A172 (cell line): ENCODE measurements at regions not wholly inside any gene's neighbourhood (a gene's known extent, or its start where the extent isn't known, plus 50 kb on each side); places are given as distances from the start of the nearest gene placed in this dataset.

Source experiments
- DNase-seq: peaks from one replicate; pipeline ENCODE4 v3.0.0-alpha.2; 2015; ENCODE audit warnings: low spot score

DNA sequence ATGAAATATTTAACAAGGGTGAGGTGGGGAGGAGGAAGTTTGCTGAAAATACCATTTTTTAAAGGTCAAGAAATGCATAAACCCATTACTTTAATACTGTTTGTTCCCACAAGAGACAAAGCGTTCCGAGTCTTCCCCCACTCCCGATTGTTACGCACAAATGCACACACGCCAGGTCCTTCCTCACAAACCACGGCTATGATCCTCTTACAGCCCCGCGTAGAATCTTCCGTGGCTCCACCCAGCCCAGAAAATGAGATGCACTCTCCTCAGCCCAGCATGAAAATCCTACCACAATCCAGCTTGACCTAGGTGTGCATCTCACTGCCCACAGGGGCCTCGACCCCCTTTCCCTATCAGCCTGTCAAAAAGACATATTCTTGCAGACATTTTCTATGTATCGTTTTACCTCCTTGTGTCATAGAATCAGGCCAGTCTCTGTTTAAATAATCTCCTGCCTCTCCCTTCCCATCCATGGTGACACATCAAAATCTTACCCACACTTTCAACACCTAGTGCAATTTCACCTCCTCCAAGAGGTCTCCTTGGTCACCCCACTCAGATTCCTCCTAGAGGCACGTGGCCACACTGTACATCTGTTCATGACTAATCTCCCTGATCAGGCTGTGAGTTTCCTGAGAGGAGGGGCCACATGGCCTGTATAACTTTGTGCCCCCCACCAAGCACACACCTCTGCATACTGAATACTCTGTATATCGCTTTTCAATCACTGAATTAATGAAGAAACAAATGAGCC is 491.0 kb upstream of the KLHL29 start:
- no peak for DNase-seq

- DNase-seq: no peak
These were observed 490.2 kb upstream of the KLHL29 start for GRCh38 chr2:22894761-22895160.

DNA sequence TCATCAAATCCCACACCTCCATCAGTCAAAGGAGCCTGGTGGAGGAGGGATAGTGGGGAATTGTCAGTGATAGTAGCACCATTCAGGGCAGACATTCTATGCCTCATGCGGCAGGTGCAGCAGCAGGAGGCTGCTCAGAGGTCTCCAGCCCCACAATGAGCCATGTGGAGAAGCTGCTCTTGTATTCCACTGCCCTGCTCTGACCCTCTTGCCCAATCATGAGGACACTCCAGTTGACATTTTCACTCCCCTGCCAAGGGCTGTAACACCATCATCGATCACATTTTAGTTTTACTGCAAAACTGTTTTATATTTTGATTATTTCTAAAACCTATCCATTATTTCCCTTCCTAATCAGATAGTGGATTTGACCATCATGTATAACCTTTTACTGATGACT is 487.6 kb upstream of the KLHL29 start:
- DNase-seq: no peak

DNA sequence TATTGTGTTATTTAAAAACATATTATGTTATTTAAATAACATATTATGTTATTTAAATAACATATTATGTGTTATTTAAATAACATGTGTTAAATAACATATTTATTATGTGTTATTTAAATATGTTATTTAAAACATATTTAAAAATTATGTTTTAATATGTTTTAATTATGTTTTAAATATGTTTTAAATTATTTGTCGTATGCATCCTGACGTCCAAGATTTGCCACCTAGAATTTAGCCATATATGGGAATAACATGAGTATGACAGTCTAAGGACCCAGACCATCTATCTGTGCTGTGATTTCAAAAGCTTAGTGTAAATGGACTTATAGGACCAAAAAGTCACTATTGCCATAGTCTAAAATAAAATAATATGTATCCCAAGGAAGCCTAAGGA is 484.3 kb upstream of the KLHL29 start:
- no peak for DNase-seq

DNA sequence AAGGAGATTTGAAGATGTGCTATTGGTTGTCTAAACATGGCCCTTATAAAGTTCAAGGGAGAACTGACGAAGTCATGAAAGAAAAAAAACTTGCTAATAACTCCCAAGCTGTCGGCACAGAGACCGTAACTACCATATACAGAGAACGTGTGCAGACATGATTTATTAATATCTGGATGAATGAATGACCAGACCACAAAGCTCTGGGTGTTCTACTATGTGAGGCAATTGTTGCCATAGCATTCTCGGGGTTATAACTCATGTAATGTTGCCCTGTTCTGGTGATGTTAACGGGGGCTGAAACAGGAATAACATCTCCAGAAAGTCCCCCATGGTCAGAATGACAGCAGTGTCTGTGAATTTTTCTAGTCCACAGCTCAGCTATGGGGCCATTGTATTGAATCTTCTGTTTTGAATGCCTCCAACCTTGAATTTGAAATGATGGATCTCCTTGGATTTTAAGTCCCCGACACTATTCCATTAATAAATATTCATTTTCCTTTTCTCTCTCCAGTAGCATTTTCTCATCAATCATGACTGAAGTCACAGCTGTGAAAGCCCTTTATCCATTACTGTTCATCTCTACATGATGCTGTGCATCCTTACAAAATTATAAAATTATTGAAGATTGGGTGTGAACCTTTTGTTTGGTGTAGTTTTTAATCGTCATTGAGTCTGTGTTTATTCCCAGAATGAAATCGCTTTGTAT is 483.4 kb upstream of the KLHL29 start:
- DNase-seq: no peak

- DNase-seq: no peak
These were observed 482.8 kb upstream of the KLHL29 start for GRCh38 chr2:22902180-22902550.

DNA sequence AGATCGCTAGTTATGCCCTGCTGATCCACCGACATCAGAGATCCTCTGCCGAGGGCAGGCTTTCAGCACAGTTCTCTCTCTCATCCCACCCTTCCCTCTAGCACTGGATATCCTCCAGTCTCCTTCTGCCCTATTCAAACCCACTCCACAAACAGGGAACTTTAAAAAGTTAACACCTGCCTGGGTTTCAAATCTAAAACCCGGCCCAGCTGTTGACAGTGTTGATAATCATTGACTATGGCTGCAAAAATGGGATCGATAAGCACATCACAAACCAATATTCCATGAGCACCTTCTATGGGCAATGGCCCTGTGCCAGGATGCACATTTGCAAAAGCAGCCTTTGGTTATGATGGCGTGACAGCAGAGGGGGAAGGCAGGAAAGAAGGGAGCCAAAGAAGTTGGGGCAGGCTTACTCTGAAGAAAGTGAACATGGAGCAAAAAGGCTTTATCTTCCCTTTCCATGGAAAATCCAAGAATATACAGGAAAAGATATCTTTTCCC is 482.3 kb upstream of the KLHL29 start:
- DNase-seq: no peak

DNA sequence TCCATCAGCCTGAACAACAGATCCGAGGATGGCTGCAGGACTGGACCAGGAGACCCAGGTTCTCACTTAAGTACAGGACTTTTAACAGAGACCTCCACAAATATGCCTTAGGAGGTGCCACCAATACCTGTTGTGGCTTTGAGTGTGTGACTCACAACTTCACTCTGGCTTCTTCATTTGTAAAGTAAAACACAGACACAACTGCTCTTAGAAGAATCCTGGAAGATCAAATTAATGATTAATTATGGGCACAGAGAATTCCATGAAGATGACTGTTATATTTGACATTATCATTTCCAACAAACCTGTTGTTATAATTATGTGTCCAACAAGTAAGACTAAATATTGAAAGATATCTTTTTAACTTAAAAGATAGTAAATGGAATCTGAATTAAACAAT is 481.4 kb upstream of the KLHL29 start:
- no peak for DNase-seq

GRCh38 chr2:22904126-22904684 is 480.8 kb upstream of the KLHL29 start:
- DNase-seq: no peak

DNA sequence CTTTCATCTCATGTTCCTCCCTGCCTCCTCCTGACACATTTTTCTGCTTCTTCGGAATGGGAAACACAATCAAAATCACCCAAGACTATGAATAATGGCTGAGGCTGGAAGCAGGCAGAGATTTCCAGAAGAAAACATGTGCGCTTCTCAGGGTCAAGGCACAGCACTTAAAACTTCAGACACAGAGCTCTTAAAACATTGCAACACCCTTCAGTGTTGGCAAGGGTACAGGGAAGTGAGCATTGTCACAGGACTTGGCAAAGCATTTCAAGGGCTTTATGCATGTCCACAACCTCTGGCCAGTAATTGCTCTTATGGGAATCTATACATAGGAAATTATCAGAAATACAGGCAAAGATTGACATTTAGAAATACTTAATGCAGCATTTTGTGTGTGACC is 477.6 kb upstream of the KLHL29 start:
- no peak for DNase-seq

DNA sequence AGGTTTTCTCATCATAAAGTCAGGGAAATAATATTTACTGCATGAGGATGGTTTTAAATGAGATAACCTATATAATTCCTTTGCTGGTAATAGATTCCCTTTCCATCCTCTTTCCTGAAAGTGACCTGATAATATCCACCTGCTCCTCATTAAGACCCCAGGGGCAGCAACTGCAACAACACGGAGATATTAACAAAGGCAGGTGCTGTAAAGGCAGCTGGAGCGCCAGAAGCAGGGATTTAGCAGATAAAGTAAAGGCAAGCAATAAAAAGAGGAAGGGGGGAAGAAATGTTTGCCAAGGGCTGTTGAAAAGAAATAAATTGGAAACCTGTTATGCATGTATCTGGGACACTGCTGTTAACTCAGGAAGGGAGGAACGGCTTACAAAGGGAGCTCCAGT is 472.6 kb upstream of the KLHL29 start:
- DNase-seq: no peak

- DNase-seq: no peak
These were observed 455.0 kb upstream of the KLHL29 start for GRCh38 chr2:22929998-22930397.

GRCh38 chr2:22930781-22931180 is 454.2 kb upstream of the KLHL29 start:
- DNase-seq: no peak

GRCh38 chr2:22932288-22932687 is 452.7 kb upstream of the KLHL29 start:
- no peak for DNase-seq

DNA sequence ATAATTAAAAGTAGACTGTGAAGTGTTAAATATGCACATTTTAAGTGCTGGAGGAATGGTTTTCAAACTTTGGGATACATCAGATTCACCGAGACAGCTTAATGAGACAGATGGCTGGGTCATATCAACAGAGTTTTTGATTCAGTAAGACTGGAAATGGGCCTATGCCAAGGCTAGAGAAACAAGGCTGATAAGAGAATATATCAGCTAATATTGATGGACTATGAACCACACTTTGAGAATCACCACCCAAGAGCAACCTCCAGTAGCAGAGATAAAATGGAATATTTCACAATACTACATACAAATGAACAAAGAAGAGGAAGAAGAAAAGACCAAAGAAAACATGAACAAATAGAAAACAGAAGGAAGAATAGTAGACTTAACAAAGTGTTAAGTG is 450.2 kb upstream of the KLHL29 start:
- DNase-seq: no peak

DNA sequence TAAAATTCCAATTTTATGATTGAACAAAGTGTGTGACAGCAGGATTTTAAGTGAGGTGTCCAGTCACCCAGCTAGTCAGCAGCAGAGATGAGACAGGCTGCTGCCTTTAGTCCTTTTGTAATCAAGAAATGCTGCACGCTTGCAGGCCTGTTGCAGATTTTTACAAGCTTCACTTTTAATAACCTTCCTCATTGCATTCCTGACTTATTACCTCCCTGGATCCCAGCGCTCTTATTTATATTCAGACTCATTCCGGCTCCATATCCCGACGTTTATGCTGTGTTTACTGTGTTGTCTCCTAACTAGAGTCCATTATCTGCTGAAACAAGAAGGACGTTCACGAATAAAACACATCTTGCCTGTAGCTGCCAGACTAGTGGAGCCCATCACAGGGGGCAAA is 442.5 kb upstream of the KLHL29 start:
- no peak for DNase-seq

GRCh38 chr2:22944143-22944542 is 440.8 kb upstream of the KLHL29 start:
- DNase-seq: no peak

DNA sequence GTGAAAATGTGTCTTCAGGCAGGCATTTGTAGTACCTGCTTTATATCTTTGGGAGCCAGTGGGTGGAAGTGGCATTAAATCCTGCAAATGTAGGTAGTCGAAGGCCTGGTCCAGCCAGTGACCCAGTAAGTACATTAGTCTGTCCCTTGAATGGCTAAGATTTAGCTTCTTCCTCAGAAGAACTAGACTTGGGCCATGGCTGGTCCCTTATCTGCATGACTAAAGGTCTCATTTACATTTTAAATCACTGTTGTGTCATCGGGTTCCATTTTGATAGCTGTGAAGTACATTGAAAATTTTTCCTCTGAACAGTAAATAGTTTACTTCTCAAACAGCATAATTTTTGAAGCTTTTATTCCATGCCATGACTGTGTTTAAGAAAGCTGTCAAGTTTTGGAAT is 438.4 kb upstream of the KLHL29 start:
- DNase-seq: no peak

DNA sequence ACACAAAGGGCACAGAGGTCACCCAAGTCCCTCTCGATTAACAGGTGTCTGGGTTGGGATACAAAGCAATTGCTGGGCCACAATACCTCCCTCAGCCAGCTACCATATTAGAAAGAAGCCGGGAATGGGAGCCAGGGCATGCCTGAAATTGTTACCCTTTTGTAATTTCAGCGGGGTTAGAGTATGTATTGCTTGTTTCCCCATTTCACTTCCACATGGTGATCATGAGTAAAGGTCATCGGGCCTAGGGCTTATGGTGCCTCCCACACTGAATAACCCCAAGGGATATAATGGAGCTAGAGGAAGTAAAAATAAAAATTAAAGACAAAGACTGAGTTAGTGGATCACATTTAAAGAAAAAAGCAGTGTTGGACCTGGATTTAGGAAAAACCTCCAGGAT is 437.2 kb upstream of the KLHL29 start:
- no peak for DNase-seq

DNA sequence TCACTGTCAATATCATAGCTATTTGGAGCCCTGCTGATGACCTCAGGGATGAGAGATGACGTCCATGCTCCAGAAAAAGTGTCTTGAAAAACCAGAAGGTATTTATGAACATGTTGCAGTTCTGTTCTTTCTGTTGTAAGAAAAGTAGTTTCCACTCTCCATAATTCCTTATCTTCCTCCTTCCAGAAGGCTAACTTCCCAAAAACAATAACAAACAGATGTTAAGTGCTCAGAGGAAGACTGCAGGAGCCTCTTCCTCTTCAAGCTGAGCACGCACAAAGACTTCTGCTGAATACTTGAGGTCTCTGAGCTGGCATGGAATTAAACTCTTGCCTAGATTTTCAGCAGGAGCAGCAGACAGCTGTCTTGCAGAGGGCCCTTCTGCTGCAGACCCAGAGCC is 434.5 kb upstream of the KLHL29 start:
- no peak for DNase-seq

DNA sequence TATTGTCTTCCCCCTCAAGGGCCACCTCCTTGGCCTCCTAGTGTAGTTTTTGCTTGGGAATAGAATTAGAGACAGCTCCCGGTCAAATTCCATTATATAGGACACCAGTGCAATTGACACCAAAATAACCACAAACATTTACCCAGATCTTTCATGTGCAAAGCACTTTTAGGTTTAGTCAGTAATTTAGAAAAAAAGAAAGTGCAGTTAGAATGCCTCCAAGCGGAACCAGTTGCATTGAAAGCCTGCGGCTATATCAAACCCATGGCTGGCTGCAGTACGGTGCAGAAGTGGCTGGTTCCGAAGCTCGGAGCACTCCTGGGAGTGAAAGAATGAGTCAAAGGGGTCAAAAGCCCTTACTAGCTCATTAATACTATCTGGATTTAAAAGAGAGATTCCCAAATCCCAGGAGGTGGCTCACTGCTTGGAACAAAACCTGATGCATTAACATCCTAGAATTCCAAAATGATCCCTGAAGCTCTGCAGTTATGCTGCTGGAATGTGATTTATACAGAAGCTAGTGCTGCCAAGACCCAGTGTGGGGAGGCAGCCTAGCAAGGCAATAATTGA is 432.2 kb upstream of the KLHL29 start:
- no peak for DNase-seq

DNA sequence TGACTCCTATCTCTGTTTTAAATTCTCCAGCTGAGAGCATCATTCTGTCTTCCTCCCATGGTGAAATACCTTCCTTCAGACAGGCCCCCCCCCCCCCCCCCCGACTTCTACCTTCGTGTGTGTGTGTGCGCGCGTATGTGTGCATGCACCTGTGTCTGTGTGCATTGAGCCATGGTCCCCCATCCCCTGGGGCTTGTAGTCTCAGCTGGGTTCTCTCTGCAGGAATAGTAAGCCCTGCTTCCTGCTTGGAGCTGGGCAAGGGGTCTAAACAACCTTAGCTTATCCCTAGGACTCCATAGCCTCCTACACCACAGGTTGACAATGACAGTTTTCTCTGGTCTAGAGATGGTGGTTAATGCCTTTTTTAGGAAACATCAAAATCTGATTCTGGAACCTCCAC is 427.5 kb upstream of the KLHL29 start:
- no peak for DNase-seq

DNA sequence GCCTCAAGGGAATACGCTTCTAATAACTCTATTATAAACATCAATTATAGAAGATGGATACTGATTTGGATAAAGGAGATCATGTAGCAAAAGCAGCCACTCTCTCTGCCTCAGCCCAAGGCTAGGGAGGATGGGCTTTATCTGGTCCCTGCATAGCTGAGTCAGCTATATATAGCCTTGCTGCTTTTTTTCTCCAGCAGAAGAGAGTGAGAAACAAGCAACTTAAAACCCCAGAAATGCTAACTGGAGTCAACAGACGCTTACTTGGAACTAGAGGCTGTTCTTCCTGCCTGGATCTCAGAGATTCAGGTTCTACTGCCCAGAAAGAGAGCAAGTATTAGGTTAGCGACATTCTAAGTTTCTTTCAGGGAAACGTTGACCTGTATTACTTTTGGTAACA is 426.7 kb upstream of the KLHL29 start:
- DNase-seq: no peak
